DMS53 (cell line): ENCODE measurements at regions not wholly inside any gene's neighbourhood (a gene's known extent, or its start where the extent isn't known, plus 50 kb on each side); places are given as distances from the start of the nearest gene placed in this dataset.

Experiments used
- DNase-seq: peaks from one replicate; lab custom pipeline; 2025; lab: John Stamatoyannopoulos, UW

DNA sequence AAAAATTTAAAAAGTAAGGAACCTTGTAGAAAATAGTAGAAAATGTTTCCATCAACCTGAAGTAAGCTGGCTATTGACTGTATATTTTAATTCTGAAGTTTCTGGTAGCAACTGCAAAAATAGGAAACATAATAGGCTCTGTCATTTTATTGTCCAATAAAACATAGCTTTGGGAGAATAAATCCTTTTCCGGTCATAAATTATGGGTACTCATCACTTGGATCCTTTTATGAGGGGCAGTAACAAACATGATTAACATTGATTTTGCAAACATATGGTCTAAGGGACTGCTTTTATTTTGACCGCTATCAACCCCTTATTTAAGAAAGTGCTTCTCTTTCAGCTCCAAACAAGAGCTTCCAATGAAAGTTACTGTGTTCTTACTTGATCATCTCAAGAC, 495.9 kb upstream of the ANKRD30A start:
- no peak for DNase-seq

- no peak for DNase-seq
Measured at GRCh38 chr10:36624551-36625100, 500.8 kb upstream of the ANKRD30A start.

DNA sequence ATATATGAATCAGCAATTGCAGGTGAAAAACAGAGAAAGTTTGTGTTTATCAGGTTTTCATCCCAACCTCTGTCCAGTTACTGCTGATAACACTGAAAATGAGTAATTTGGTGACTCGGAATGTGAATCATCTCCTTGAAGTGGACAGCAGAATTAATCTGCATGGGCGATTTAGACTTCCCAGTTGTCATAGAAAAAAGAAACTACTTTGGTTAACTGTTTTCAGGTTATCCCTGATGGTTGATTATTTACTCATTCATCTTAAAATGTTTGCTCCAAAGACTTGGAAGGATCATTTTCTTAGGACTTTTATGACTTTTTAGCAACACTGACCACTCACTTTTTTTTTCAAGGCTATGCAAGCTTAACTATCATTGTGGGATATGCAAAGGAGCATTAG, 504.1 kb upstream of the ANKRD30A start:
- DNase-seq = no peak

DNA sequence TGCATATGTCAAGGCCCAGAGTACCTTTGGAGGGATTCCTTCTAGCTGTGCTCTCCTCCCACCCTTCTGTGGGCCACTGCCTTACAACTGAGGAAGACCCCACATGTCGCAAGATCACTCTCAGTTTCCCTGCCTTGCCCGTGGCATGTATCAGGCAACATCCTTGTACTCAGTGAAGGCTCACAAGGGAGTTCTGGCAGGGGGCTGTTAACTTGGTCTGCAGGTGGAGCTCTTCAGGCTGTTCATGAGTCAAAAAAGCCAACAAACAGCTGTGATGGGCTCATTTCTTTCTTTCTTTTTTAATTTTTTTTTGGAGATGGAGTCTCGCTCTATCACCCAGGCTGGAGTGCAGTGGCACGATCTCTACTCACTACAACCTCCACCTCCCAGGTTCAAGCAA, 513.0 kb upstream of the ANKRD30A start:
- DNase-seq = no peak

GRCh38 chr10:36608866-36609265, 516.5 kb upstream of the ANKRD30A start:
- DNase-seq = no peak

DNA sequence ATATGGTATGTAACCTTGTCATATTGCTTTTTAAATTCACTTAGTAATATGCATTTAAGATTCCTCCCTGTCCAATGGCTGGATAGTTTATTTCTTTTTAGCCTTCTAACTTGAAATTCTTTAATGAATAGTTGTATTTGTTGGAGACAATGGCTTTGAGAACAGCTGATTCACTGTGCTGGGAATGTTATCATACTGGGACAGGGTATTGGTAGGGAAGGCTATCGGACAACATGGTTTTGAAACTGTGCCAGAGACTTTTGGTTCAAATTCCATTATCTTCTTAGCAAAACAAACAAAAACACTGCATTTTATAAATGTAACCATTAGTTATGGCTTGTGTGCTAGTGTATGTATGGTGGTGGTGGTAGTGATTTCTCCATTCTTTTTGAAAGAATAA, 517.1 kb upstream of the ANKRD30A start:
- no peak for DNase-seq

DNA sequence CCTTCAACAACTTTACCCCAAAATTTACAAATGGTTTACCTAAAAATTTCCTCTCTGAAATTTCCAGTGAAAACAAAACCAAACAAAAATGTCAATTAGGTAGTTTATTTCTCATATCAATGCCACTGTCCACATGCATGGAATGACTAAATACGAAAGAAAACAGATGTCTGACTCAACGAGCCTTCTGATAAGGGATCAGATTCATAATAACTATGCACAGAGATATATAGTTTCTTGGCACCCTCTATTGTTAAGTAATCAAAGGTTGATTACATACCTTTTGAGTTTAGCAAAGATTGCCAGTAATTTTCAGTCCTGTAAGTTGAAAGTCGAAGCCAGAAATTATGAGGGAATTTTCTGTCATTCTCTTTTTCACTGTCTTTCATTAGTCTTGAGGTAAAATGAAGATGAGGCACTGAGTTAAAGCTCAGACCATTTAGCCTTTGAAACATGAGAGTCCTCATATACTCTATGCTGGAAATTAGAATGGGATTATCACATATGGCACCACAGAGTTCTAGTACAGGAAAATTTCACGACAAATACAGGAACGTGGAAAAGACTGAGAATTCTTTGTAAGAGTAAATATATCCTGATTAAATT, 519.1 kb upstream of the ANKRD30A start:
- DNase-seq = no peak

- DNase-seq = no peak
Measured at GRCh38 chr10:36604316-36604715, 521.1 kb upstream of the ANKRD30A start.

GRCh38 chr10:36603688-36604087, 521.7 kb upstream of the ANKRD30A start:
- no peak for DNase-seq

- DNase-seq = no peak
Measured at GRCh38 chr10:36602374-36602773, 523.0 kb upstream of the ANKRD30A start.

DNA sequence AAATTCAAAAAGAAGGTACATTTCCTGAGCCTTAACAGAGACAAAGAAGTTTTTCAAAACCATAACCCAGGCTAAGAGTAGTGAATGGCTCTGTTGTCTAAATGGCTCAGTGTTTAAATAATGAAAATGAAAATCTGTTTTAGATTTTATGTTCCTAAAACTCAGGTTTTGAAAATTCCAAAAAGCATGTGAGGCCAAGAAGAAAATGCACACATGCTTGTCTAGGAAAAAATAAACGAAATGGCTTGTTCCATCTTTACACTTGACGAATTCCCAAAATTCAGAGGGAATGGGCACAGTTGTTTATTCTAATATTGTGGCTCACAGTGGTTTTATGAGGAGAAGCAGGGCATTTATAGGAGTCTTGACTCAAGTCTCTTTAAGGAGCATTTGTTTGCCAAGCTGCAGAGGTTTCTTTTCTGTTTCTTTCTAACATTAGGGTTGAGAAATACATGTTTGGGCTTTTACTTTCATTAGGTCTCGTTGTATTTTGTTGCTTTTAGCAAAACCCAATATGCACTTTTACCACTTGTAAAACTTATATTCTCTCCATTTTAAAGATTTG, 527.6 kb upstream of the ANKRD30A start:
- no peak for DNase-seq

DNA sequence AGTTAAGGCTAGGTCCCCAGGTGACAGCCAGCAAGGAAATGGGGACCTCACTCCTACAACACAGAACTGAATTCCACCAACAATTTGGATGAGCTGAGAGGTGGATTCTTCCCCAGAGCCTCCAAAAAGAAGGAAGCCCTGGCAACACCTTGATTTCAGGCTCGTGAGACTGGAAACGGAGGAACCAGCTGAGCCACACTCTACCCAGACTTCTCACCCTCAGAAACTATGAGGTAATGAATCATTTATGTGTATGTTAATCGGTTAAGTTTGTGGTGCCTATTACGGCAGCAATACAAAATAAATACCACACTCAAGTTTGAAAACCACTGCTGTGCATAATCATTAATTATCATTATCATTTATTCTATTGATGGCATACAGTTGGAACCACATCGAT, 532.4 kb upstream of the ANKRD30A start:
- DNase-seq = no peak

GRCh38 chr10:36591436-36591835, 534.0 kb upstream of the ANKRD30A start:
- no peak for DNase-seq

DNA sequence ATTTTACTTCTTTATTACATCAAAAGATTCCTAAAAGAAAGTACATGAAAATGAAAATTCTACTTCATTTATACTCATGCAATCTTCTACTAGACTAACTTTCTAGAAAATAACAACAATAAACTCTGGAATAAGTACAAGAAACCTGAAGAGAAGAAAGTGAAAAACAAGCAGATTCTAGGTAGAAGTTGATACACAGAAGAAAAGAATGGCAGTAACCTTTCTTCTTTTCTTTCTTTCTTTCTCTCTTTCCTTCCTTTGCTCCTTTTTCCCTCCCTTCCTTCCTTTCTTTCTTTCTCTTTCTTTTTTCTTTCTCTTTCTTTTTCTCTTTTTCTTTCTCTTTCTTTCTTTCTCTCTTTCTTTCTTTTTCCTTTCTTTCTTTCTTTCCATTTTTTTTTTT, 541.7 kb upstream of the ANKRD30A start:
- DNase-seq = no peak

DNA sequence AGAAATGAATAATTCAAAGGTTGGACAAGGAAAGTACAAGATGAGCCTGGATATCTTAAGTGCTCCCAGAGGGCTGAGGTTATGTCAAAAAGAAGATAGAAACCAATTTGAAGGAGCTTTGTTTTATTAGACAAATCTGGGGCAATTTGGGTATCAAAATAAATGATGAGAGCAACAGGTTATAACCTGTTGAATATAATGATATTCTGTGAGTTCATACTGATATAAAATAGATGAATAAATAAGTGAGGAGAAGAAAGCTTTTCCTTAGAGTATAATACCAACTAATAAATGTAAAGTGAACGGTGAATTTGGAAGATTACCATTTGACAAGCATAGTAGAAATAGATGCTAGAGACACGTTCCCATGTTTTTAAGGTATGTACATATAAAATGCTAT, 544.2 kb upstream of the ANKRD30A start:
- DNase-seq = no peak

- DNase-seq = no peak
Measured at GRCh38 chr10:36578306-36578705, 547.1 kb upstream of the ANKRD30A start.

DNA sequence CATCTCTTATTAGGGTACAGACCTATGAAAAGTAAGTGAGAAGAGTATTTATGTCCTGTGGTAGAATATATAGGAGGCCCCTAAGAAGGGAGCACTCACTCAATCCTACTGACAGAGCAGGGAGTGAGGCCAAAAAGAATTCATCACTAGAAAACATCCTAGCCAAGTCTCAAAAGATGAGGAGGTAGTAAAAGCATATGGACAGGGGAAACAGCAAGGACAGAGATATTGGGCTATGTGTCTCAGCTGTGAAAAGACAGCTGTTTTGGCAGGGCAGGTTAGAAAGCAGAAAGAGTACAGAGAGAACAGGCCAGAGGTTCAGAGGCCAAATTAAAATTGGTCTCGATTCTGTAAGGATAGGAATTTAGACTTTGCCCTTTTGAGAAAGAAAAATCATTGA, 548.3 kb upstream of the ANKRD30A start:
- DNase-seq = no peak

DNA sequence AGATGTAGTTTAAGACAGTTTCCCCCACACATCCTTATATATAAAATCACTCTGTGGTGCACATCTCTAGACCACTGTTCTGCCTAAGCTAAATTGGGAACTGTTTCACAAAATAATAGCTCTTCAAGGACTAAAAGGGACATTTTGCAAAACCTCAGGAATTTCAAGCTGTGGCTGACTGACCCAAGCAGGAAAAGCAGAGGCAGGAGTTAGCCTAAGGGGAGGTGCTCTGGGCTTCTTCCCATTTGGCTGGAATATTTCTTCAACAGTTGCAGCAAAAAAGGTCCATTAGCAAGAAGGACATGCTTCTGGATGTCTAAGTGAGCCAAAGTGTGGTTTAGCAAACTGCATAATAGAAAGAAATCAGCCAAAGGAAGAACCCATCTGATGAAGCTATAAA, 551.2 kb upstream of the ANKRD30A start:
- no peak for DNase-seq

GRCh38 chr10:36573246-36573645, 552.2 kb upstream of the ANKRD30A start:
- DNase-seq = no peak

GRCh38 chr10:36564433-36564832, 561.0 kb upstream of the ANKRD30A start:
- no peak for DNase-seq

GRCh38 chr10:36559412-36560400, 565.7 kb upstream of the ANKRD30A start:
- DNase-seq = no peak

DNA sequence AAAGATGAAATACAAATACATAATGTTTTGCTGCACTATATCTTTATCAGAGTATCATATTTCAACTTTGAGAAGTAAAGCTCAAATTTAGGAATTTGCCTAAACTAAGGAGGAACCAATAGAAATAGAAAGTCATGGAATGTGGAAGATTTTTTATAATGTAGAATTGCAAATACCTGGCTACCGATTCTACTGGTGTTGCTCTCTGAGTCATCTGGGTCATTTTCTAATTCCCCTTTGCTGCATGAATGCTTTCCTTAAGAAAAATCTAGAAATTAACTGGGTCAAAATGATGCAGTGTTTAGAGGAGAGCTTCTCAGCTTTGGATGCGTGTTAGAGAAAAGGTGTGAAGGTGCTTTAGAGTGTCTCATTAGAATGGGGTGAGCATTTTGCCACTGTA, 568.9 kb upstream of the ANKRD30A start:
- DNase-seq = no peak

GRCh38 chr10:36555036-36555435, 570.4 kb upstream of the ANKRD30A start:
- DNase-seq = no peak
